ENCODE measurements at regions not wholly inside any gene's neighbourhood (a gene's known extent, or its start where the extent isn't known, plus 50 kb on each side); places are given as distances from the start of the nearest gene placed in this dataset.

DNA sequence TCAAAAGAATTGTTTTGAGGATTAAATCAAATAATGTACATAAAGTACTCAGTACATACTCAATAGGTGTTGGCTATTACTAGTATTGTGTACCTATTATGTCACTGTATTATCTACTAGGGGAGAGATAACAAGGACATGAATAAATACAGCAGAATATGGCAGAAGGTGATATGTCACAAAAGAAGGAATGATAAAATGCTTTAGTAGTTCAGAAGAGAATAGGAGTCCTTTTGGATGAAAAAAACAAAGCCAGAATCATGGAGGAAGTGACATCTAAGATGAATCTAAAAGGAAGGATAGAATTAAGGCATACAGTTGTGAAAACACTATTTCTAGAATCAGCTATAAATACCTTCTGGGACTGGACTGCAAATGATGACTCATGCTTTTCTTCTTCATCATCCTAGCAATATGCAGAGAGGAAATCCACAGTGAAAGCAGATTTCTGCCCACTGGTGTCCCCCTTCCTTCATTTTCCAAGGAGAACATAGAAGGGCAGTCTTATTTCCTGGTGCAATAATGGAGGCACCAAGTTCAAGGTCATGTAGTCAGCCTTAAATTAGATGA is 98.7 kb downstream of the GLUD2 start:
- TF ChIP-seq CTCF (optimal IDR thresholded peaks at IDR 0.05 in 1 of 3, IDR thresholded peaks at IDR 0.05 in 1 of 3, conservative IDR thresholded peaks at IDR 0.05 in 1 of 3; ENCODE audit: extremely low read depth in 1 of 3, insufficient read depth in 2 of 3, low read length in 3 of 3), result no peak
- TF ChIP-seq EZH2 (IDR thresholded peaks at IDR 0.05; ENCODE audit: low read length), result no peak
- H3K9me3 ChIP-seq (ENCODE audit: control insufficient read depth, low read depth, low read length), result no peaks in the 10 kb centered on the region
- DNase-seq (ENCODE audit: low read depth, low spot score), result no peak
- dilution Hi-C loops (cut with MboI; ENCODE audit: extremely low pct_ligation_motif_present, low sequenced_read_pairs), result no loop called here
- H3K9me1 ChIP-seq (ENCODE audit: control insufficient read depth, extremely low read depth, insufficient read depth, low read length), result no peaks in the 10 kb centered on the region
- H3K27ac ChIP-seq (ENCODE audit: control insufficient read depth, insufficient read depth, low read length), result no peak overlapping the region
- H3K79me2 ChIP-seq (ENCODE audit: control insufficient read depth, insufficient read depth, low read length), result no peaks in the 10 kb centered on the region
- H3K36me3 ChIP-seq (ENCODE audit: control insufficient read depth in 2 of 2, extremely low read depth in 1 of 2, insufficient read depth in 2 of 2, low read length in 2 of 2), result no peaks in the 10 kb centered on the region
- no peaks in the 10 kb centered on the region for H3K27me3 ChIP-seq (ENCODE audit: control insufficient read depth, extremely low read depth, insufficient read depth, low read length)
- no peak for FAIRE-seq
- no peaks in the 10 kb centered on the region for H4K20me1 ChIP-seq (ENCODE audit: control insufficient read depth, extremely low read depth, insufficient read depth, low read length)
- no peaks in the 10 kb centered on the region for H3K4me1 ChIP-seq (ENCODE audit: control insufficient read depth, extremely low read depth, insufficient read depth, low read length)
- H3K9ac ChIP-seq (ENCODE audit: control insufficient read depth, extremely low read depth, insufficient read depth, low read length), result no peak overlapping the region
- H3K4me3 ChIP-seq (ENCODE audit: control insufficient read depth in 2 of 3, extremely low read depth in 1 of 3, insufficient read depth in 2 of 3, low read depth in 1 of 3, low read length in 3 of 3), result no peak overlapping the region
- no peak overlapping the region for H2AFZ ChIP-seq (ENCODE audit: control insufficient read depth, low read length)
- no peak overlapping the region for H3K4me2 ChIP-seq (ENCODE audit: control insufficient read depth, extremely low read depth, insufficient read depth, low read depth, low read length)

DNA sequence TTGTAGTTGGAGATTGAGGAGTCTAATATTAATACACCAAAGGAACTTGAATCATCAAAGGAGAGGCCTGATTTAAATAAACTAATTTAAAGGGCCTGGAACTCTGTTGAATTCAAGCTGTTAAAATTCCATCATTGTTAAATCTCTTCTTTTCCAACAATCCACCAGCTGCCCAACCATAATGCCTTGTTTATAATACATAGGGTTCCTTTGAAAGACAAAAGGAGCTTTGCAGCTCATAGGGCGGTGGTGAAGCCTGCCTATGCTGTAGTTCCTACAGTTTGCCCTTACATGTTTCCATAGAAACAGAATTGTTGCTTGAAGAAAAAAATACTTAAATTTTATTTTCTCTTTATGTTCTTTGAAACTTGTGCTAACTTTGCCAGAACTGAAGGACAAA is 102.8 kb downstream of the GLUD2 start:
- Histone ChIP-seq H3K9me1 (ENCODE audit: control insufficient read depth, extremely low read depth, insufficient read depth, low read length) (no peaks in the 10 kb centered on the region), H3K4me3 (ENCODE audit: control insufficient read depth in 2 of 3, extremely low read depth in 1 of 3, insufficient read depth in 2 of 3, low read depth in 1 of 3, low read length in 3 of 3) (no peak overlapping the region), H3K27ac (ENCODE audit: control insufficient read depth, insufficient read depth, low read length) (no peak overlapping the region), H3K9ac (ENCODE audit: control insufficient read depth, extremely low read depth, insufficient read depth, low read length) (no peak overlapping the region), H3K79me2 (ENCODE audit: control insufficient read depth, insufficient read depth, low read length) (no peaks in the 10 kb centered on the region), H3K36me3 (ENCODE audit: control insufficient read depth in 2 of 2, extremely low read depth in 1 of 2, insufficient read depth in 2 of 2, low read length in 2 of 2) (no peaks in the 10 kb centered on the region), H4K20me1 (ENCODE audit: control insufficient read depth, extremely low read depth, insufficient read depth, low read length) (no peaks in the 10 kb centered on the region), H3K9me3 (ENCODE audit: control insufficient read depth, low read depth, low read length) (no peaks in the 10 kb centered on the region), H3K27me3 (ENCODE audit: control insufficient read depth, extremely low read depth, insufficient read depth, low read length) (no peaks in the 10 kb centered on the region), H3K4me2 (ENCODE audit: control insufficient read depth, extremely low read depth, insufficient read depth, low read depth, low read length) (no peak overlapping the region), H3K4me1 (ENCODE audit: control insufficient read depth, extremely low read depth, insufficient read depth, low read length) (no peaks in the 10 kb centered on the region), H2AFZ (ENCODE audit: control insufficient read depth, low read length) (no peak overlapping the region)
- dilution Hi-C loops (cut with MboI; ENCODE audit: extremely low pct_ligation_motif_present, low sequenced_read_pairs), result no loop called here
- TF ChIP-seq CTCF (optimal IDR thresholded peaks at IDR 0.05 in 1 of 3, IDR thresholded peaks at IDR 0.05 in 1 of 3, conservative IDR thresholded peaks at IDR 0.05 in 1 of 3; ENCODE audit: extremely low read depth in 1 of 3, insufficient read depth in 2 of 3, low read length in 3 of 3), result no peak
- no peak for FAIRE-seq
- DNase-seq (ENCODE audit: low read depth, low spot score), result no peak

All from keratinocyte (primary cell).